GM12892 (cell line): ENCODE measurements at regions not wholly inside any gene's neighbourhood (a gene's known extent, or its start where the extent isn't known, plus 50 kb on each side); places are given as distances from the start of the nearest gene placed in this dataset.

Source experiments
- DNase-seq: peaks from one replicate; pipeline ENCODE4 v3.0.0; 2011; ENCODE audit not compliant: insufficient read length
- FAIRE-seq: peaks from 2 replicates; lab custom pipeline; 2011; peaks lifted over from hg19 to GRCh38; lab: Jason Lieb, UNC
- POLR2A ChIP-seq: IDR thresholded peaks from 2 replicates; pipeline ENCODE4 v1.6.1; 2011; ENCODE audit warnings: low read depth, low read length, control low read depth
- POLR2AphosphoS5 ChIP-seq: IDR thresholded peaks from 2 replicates; pipeline ENCODE4 v1.6.1; 2011; ENCODE audit warnings: low read depth, low read length, control low read depth
- TAF1 ChIP-seq: IDR thresholded peaks from 2 replicates; pipeline ENCODE4 v1.6.1; 2011; ENCODE audit warnings: low read depth, mild to moderate bottlenecking, control low read depth, low read length, borderline replicate concordance

DNA sequence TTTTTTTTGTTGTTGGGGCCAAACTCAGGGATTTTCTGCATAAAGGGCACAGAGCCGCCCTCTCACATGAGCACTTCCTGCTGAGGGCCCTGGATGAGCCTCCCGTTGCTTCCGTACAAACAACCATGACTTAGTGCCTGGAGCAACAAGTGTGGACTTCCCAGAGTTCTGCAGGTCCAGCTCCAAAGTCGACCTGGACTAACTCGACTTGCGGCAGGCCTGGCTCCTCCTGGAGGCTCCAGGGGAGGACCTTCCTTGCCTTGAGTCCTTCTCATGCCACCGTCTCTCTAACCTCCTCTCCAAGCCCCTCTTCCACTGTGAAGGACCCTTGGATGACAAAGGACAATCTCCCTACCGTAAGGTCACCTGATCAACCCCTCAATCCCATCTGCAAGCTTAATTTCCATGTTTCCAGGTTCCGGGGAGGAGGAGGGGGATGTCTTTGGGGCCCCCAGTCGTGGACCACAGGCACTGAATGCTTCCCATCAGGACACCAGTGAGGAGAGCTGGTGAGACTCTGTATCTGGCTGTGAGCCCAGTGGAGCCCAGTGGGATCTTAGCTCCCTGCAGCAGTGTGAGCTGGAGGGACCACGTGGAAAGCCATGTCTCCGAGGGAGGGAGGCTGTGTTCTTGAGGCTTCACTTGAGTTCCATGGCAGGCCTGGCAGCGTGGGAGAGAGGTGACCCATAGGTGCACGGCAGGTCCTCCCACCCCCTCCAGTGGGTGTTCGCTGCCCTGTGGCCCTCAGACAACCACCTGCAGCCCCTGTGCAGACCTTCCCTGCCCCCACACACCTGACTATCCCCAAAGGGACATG lies 199.5 kb upstream of the PPP2R2D start:
- TF ChIP-seq POLR2AphosphoS5 = no peak
- FAIRE-seq (no peak), DNase-seq (no peak)

DNA sequence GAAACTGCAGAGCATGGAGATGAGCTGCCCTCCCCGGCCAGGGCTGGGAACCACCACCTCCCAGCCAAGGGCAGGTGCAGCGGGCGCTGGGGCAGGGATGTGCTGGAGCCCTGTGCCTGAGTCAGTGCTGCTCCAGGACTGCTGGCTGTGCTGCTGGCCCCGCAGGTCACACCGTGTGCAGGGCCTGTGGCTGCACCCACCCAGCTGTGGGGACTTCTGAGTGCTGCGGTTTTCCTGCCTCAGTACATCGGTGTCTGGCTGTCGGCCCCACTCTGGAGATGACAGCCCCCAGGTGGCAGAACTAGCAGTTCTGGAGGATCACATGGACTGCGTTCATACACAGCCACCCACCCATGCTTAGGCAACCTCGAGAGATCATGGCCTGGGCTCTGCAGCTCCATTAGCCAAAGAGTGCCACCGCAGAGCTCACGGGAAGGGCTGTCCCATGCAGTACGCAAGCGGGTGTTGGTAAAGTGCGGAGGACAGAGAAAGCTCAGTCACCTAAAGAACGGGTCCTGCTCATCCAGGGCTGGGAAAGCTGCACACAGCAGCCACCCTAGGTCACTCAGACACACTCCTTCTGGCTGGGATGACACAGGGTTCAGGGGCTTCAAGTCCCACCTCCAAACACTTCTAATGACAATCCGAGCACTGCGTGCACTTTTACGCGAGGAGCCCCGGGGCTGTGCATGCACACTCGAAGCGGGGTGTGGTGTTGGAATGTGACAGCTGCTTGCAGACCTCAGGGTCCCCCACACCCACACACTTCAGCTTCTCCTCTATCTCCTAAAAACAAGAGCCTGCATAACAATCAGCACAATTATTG lies 198.1 kb upstream of the PPP2R2D start:
- TF ChIP-seq POLR2A (no peak), POLR2AphosphoS5 (no peak)
- no peak for DNase-seq
- no peak for FAIRE-seq

DNA sequence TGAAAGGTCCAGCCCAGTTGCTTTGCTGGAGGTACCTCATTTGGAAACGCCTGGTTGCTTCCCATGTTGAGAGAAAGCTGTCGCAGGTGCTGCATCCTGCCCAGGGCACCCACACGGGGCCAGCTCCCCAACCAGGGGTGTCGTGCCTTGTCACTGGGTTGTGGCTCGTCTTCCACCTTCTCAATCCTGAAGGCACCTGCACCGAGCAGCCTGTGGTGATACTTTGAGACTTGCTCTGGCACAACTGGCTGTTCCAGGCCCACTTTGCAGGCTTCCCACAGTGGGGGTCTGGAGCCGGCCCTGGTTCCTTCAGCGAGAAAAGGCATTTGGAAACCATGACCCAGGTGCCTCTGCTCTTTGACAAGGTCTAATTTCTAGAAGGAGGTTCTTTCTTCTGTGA lies 197.3 kb upstream of the PPP2R2D start:
- TF ChIP-seq POLR2AphosphoS5 (no peak), POLR2A (no peak), TAF1 (no peak)
- DNase-seq (no peak), FAIRE-seq (no peak)

DNA sequence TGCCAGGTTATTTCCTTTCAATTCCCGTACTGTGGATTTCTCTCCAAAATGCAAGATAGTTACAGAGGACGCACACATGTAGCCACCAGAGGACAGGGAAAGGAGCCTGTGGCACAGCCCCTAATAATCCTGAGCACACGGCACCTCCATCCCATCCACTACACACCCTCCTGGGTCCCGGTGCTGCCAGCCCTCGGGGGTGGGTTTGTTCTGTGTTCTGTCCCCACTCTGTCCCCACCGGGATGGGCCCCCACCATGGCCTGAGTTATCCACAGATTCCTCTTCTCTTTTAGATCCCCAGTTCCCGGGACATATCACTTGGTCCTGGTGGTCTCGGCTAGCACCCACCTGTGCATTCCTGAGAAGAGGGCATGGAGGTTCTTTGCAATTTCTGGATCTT lies 196.9 kb upstream of the PPP2R2D start:
- TF ChIP-seq TAF1 (no peak), POLR2AphosphoS5 (no peak), POLR2A (no peak)
- FAIRE-seq (no peak), DNase-seq (no peak)

DNA sequence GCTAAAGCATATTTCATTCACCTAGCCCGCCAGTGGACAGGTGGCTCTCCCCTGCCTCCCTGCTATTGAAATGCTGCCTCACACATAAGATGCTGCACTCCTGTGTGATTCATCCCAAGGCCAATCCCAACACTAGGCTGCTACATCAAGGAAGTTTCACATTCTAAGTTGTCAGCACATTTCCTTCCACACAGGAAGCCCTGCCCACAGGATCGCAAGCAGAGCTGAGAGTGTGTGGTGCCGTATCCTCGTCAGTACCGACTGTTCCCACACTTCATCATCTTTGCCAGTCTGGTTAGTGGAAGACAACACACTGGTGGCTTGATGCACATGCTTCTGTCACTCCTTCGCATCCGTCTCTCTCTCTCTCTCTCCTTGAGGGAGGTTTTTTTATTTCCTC lies 194.3 kb upstream of the PPP2R2D start:
- DNase-seq (no peak), FAIRE-seq (no peak)
- TF ChIP-seq TAF1 = no peak
- no peak for TF ChIP-seq POLR2AphosphoS5
- no peak for TF ChIP-seq POLR2A

DNA sequence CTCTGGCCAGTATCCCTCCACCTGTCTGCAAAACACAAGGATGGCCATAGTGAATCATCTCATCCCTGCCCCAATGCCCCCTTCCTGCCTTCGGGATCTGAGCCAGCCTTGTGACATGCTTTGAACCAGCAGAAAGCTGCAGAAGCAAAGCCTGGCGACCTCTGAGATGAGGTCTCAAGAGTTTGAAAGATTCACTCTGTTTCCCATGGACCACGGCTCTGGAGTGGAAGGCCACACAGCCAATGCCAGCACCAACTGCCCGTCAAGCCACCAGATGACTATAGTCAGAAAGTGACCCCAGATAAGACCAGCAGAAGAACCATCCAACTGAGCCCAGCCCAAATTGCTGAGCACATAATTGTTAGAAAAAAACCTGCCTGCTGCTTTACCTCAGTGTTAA lies 193.9 kb upstream of the PPP2R2D start:
- no peak for TF ChIP-seq TAF1
- no peak for TF ChIP-seq POLR2AphosphoS5
- no peak for TF ChIP-seq POLR2A
- no peak for FAIRE-seq

DNA sequence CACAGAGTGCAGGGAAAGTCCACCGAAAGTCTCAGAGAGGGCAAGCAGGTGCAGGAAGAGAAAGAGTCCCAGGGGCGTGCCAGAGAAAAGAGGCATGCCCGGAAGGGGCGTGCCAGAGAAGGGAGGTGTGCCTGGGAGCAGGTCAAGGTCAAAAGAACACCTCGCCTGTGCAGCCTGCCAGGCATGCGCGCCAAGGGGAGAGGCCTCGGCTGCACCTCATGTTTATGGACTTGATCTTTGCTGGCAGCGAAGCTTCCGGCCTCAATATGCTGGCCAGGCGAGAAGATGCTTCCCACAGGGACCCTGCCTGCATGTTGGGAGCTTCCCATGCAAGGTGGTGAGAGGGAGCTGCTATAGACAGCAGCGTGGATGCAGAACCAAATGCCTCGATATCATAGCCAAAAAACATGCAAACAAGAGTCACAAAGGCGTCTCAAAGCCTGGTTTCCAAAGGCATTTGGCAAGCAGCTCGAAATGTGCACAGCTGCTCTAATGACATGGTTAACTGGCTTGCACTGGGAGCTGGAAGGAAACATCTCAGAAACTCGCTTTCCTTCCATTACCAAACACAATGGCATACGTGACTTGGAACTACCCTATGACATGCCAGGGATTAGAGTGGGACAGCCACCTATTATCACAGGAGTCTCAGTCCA lies 192.5 kb upstream of the PPP2R2D start:
- FAIRE-seq = no peak
- TF ChIP-seq POLR2AphosphoS5 = no peak
- no peak for TF ChIP-seq POLR2A
- TF ChIP-seq TAF1 = no peak

More for the DNA sequence above, 193.9 kb upstream of the PPP2R2D start:
- no peak for DNase-seq

DNA sequence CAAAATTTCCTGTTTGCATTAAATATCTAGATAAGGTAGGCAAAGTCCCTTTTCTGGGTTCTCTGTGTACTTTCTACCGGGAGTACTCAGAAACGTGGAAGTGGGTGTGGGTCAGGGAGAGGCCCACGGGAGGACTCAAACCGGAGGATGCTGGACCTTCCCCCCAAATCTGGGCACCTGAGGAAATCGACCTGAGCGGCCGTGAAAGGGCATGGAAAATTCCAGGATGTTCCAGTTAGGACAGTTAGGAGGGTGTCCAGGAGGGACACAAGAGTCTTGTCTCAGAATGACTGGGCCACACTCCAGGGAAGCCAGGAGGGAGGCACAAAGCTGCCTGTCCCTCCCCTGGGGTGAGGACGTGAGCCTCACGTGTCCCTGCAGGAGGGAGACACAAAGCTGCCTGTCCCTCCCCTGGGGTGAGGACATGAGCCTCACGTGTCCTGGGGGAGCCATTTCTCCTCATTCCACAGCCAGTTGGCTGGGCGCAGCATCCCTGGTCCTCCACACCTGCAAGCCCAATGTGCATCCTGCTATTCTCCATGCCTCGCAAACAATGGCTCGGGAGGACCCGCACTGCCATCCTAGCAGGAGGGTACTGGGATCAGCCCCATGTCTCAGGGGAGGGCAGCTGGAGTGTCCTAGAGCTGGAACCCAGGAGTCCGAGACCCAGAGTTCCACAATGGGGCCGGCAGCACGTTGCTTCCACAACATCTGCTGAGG lies 190.5 kb upstream of the PPP2R2D start:
- no peak for DNase-seq
- no peak for TF ChIP-seq TAF1
- TF ChIP-seq POLR2AphosphoS5 = no peak
- no peak for TF ChIP-seq POLR2A
- no peak for FAIRE-seq

More for the DNA sequence above, 192.5 kb upstream of the PPP2R2D start:
- DNase-seq = no peak

DNA sequence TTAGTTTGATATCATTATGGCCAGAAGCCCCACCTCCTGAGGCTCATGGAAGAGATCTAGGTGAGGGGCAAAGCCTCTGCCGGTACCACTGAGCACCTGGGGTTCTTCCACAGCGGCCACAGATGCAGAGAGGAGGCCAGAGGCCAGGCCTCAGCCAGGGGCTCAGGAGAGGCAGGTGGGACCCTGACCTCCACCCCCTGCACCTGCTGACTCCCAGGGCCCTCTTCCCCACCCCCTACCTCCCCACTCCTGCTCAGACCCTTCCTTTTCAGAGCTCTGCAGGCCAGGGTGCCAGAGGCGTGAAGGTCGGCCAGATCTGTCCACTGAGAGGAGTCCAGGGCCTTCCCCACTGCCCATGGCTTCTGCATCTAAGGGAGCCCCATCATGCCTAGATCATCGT lies 178.7 kb upstream of the PPP2R2D start:
- DNase-seq (no peak), FAIRE-seq (no peak)
- TF ChIP-seq TAF1 (no peak), POLR2AphosphoS5 (no peak), POLR2A (no peak)

DNA sequence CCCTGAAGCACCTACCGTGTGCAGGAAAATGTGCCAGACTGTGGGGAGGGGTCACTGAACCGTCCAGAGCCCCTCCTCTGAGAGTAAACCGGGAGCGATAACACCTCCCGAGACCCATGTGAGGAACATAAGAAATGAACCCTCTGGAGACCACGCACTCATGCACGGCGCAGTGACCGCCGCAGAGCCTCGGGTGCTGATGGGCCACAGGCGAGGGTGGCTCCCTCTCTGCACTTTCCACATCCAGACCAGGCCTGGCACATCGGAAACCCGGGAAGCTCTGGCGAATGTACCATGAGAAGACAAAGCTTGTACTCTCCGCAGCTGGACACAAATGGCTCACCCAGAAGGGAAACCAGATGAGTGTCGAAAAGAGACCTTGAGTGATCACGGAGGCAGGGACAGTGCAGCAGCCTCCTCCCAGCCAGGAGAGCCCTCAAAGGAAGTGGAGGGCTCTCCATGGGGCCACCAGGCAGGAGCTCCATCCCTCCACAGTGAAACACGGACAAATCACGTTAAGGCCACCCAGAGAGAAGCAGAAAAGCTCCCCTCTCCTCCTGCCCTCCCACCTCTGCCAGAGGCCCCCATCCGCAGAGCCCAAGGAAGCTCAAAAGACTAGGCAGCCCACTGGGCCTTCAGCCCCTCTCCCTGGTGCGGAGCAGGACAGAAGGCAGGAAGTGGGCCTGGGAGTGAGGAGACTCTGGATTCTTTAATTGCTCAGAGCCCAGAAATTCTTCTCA lies 178.1 kb upstream of the PPP2R2D start:
- DNase-seq = no peak
- TF ChIP-seq TAF1 = no peak
- TF ChIP-seq POLR2A = no peak
- TF ChIP-seq POLR2AphosphoS5 = no peak
- no peak for FAIRE-seq
